Stimulated activated CD8-positive, alpha-beta memory T cell treated with anti-CD3 and anti-CD28 coated beads, Interleukin-7, amount 100 ng/mL, for 48 hours (primary cell): ENCODE measurements at regions not wholly inside any gene's neighbourhood (a gene's known extent, or its start where the extent isn't known, plus 50 kb on each side); places are given as distances from the start of the nearest gene placed in this dataset.
A peak's percentile ranks its signal among the peaks of the same experiment; 100 is the strongest.

Source experiments
- DNase-seq, 2 donors: peaks; one replicate each; pipeline ENCODE4 v3.0.0-alpha.2; 2020; ENCODE audit warnings: low read depth in 1 of 2; ENCODE audit errors: extremely low read depth in 1 of 2

- DNase-seq, result peak in 1 of 2 donors; percentile 14
Observed at GRCh38 chr4:179867300-179867878, 2375.8 kb upstream of the TENM3 start.

GRCh38 chr4:179871726-179872125 lies 2371.5 kb upstream of the TENM3 start:
- DNase-seq, result no peak

GRCh38 chr4:179872755-179873154 lies 2370.4 kb upstream of the TENM3 start:
- no peak for DNase-seq

GRCh38 chr4:179880756-179881155 lies 2362.4 kb upstream of the TENM3 start:
- no peak for DNase-seq

- DNase-seq, result no peak
Observed at GRCh38 chr4:179894066-179894778, 2349.0 kb upstream of the TENM3 start.

- DNase-seq, result no peak
Observed at GRCh38 chr4:179919587-179919986, 2323.6 kb upstream of the TENM3 start.

- DNase-seq, result no peak
Observed at GRCh38 chr4:179927473-179927872, 2315.7 kb upstream of the TENM3 start.

GRCh38 chr4:179941911-179942310 lies 2301.3 kb upstream of the TENM3 start:
- no peak for DNase-seq

GRCh38 chr4:179976777-179977176 lies 2266.4 kb upstream of the TENM3 start:
- DNase-seq, result no peak

- no peak for DNase-seq
Observed at GRCh38 chr4:179977378-179977777, 2265.8 kb upstream of the TENM3 start.

GRCh38 chr4:179981161-179981560 lies 2262.0 kb upstream of the TENM3 start:
- no peak for DNase-seq

GRCh38 chr4:179989975-179990374 lies 2253.2 kb upstream of the TENM3 start:
- no peak for DNase-seq

GRCh38 chr4:180009316-180009715 lies 2233.9 kb upstream of the TENM3 start:
- no peak for DNase-seq

- no peak for DNase-seq
Observed at GRCh38 chr4:180028682-180029081, 2214.5 kb upstream of the TENM3 start.

- DNase-seq, result no peak
Observed at GRCh38 chr4:180031330-180031729, 2211.9 kb upstream of the TENM3 start.

GRCh38 chr4:180041576-180041975 lies 2201.6 kb upstream of the TENM3 start:
- no peak for DNase-seq

GRCh38 chr4:180052629-180053028 lies 2190.6 kb upstream of the TENM3 start:
- no peak for DNase-seq

- no peak for DNase-seq
Observed at GRCh38 chr4:180054291-180054690, 2188.9 kb upstream of the TENM3 start.

GRCh38 chr4:180057299-180057721 lies 2185.9 kb upstream of the TENM3 start:
- DNase-seq, result no peak

GRCh38 chr4:180057891-180058671 lies 2185.1 kb upstream of the TENM3 start:
- no peak for DNase-seq

- no peak for DNase-seq
Observed at GRCh38 chr4:180058691-180059215, 2184.4 kb upstream of the TENM3 start.
